GM12878 (cell line): ENCODE measurements at regions not wholly inside any gene's neighbourhood (a gene's known extent, or its start where the extent isn't known, plus 50 kb on each side); places are given as distances from the start of the nearest gene placed in this dataset.

Experiments
- BCL11A ChIP-seq: IDR thresholded peaks from 2 replicates; pipeline ENCODE4 v1.6.1; 2011; ENCODE audit warnings: low read depth, low read length
- BHLHE40 ChIP-seq, 2 experiments: fragments of 450-650 bp in 1 of 2; IDR thresholded peaks; 2 replicates each; pipeline ENCODE4 v1.6.1; 2011 to 2017; ENCODE audit warnings: low read depth in 2 of 2, borderline replicate concordance in 1 of 2, improper control_type of control experiment in 1 of 2, low read length in 1 of 2, mild to moderate bottlenecking in 1 of 2
- BRCA1 ChIP-seq: IDR thresholded peaks from 2 replicates; pipeline ENCODE4 v1.6.1; 2011; ENCODE audit warnings: low read depth, low read length, improper control_type of control experiment
- CBX5 ChIP-seq: sonication (generic); IDR thresholded peaks from 2 replicates; pipeline ENCODE4 v1.6.1; 2016; ENCODE audit warnings: low read depth, moderate library complexity, mild to moderate bottlenecking, inconsistent platforms
- MTA3 ChIP-seq: IDR thresholded peaks from 2 replicates; pipeline ENCODE4 v1.6.1; 2012; ENCODE audit warnings: low read length, inconsistent platforms, borderline replicate concordance
- NBN ChIP-seq: fragments of 450-650 bp; IDR thresholded peaks from 2 replicates; pipeline ENCODE4 v1.6.1; 2016
- POU2F2 ChIP-seq: IDR thresholded peaks from 3 replicates; pipeline ENCODE4 v1.6.1; 2011; ENCODE audit warnings: low read depth, mild to moderate bottlenecking, low read length, borderline replicate concordance
- PRDM15 ChIP-seq: fragments of 450-650 bp; formaldehyde crosslinking; IDR thresholded peaks from 2 replicates; pipeline ENCODE4 v1.4.0; 2020; ENCODE audit warnings: mild to moderate bottlenecking, moderate library complexity
- RELA ChIP-seq: fragments of 450-650 bp; IDR thresholded peaks from 2 replicates; pipeline ENCODE4 v1.8.0; 2014; ENCODE audit warnings: borderline replicate concordance; ENCODE audit not compliant: partially characterized antibody
- SMAD1 ChIP-seq: fragments of 450-650 bp; IDR thresholded peaks from 2 replicates; pipeline ENCODE4 v1.6.1; 2018; ENCODE audit warnings: mild to moderate bottlenecking, low read depth; ENCODE audit not compliant: partially characterized antibody
- SRF ChIP-seq, 2 experiments: IDR thresholded peaks; 2 replicates each; pipeline ENCODE4 v1.6.1; 2011; ENCODE audit warnings: low read depth in 2 of 2, low read length in 2 of 2, mild to moderate bottlenecking in 1 of 2, moderate library complexity in 1 of 2
- TCF7 ChIP-seq: IDR thresholded peaks from 2 replicates; pipeline ENCODE4 v1.6.1; 2014; ENCODE audit warnings: antibody characterized with exemption, borderline replicate concordance
- ZBTB4 ChIP-seq: fragments of 450-650 bp; formaldehyde crosslinking; IDR thresholded peaks from 2 replicates; pipeline ENCODE4 v1.4.0; 2022; ENCODE audit warnings: mild to moderate bottlenecking, moderate library complexity
- TF ChIP-seq, protein P1 (sequence below): IDR thresholded peaks from 2 replicates; pipeline ENCODE4 v1.6.1; 2011; ENCODE audit warnings: borderline replicate concordance, low read depth, mild to moderate bottlenecking, moderate library complexity, mixed read lengths, low read length; ENCODE audit not compliant: insufficient read depth; ENCODE audit errors: extremely low read length
- TF ChIP-seq, protein P2 (sequence below): fragments of 450-650 bp; IDR thresholded peaks from 2 replicates; pipeline ENCODE4 v1.6.1; 2017; ENCODE audit warnings: mild to moderate bottlenecking, moderate library complexity

DNA sequence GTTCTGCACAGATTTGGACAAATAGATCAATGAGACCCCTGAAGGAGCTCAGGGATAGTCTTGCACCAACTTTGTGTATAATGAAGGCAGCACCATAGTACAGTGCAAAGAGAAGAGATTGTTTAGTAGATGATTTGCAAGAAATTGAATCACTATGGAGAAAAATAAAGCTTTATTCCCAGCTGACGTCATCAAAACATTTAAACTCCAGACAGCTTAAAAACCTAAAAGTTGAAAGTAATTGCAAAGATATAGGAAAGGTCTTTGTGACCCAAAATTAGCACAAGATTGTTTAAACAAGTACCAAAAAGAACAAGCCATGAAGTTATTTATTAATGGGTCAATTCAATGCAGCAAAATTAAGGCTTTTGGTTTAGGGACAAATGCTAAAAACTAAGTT lies 88.8 kb upstream of the BACE2 start (continued):
- TF ChIP-seq, protein P1, sequence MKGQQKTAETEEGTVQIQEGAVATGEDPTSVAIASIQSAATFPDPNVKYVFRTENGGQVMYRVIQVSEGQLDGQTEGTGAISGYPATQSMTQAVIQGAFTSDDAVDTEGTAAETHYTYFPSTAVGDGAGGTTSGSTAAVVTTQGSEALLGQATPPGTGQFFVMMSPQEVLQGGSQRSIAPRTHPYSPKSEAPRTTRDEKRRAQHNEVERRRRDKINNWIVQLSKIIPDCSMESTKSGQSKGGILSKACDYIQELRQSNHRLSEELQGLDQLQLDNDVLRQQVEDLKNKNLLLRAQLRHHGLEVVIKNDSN = no peak
- TF ChIP-seq SMAD1 (no peak), CBX5 (no peak), TCF7 (no peak), PRDM15 (CRISPR knock-in tag) (no peak), SRF (IDR thresholded peaks at IDR 0.05; ENCODE audit: low read depth in 2 of 2, low read length in 2 of 2) (no peak), POU2F2 (no peak), BRCA1 (no peak), NBN (no peak), RELA (no peak), ZBTB4 (CRISPR knock-in tag) (no peak), BHLHE40 (IDR thresholded peaks at IDR 0.05; ENCODE audit: borderline replicate concordance in 1 of 2, low read depth in 2 of 2, low read length in 1 of 2) (no peak), MTA3 (no peak), BCL11A (no peak)
- TF ChIP-seq, protein P2, sequence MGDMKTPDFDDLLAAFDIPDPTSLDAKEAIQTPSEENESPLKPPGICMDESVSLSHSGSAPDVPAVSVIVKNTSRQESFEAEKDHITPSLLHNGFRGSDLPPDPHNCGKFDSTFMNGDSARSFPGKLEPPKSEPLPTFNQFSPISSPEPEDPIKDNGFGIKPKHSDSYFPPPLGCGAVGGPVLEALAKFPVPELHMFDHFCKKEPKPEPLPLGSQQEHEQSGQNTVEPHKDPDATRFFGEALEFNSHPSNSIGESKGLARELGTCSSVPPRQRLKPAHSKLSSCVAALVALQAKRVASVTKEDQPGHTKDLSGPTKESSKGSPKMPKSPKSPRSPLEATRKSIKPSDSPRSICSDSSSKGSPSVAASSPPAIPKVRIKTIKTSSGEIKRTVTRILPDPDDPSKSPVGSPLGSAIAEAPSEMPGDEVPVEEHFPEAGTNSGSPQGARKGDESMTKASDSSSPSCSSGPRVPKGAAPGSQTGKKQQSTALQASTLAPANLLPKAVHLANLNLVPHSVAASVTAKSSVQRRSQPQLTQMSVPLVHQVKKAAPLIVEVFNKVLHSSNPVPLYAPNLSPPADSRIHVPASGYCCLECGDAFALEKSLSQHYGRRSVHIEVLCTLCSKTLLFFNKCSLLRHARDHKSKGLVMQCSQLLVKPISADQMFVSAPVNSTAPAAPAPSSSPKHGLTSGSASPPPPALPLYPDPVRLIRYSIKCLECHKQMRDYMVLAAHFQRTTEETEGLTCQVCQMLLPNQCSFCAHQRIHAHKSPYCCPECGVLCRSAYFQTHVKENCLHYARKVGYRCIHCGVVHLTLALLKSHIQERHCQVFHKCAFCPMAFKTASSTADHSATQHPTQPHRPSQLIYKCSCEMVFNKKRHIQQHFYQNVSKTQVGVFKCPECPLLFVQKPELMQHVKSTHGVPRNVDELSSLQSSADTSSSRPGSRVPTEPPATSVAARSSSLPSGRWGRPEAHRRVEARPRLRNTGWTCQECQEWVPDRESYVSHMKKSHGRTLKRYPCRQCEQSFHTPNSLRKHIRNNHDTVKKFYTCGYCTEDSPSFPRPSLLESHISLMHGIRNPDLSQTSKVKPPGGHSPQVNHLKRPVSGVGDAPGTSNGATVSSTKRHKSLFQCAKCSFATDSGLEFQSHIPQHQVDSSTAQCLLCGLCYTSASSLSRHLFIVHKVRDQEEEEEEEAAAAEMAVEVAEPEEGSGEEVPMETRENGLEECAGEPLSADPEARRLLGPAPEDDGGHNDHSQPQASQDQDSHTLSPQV = no peak
